CD4-positive, alpha-beta T cell treated with Interleukin-15 for 4 hours (primary cell): ENCODE measurements at regions not wholly inside any gene's neighbourhood (a gene's known extent, or its start where the extent isn't known, plus 50 kb on each side); places are given as distances from the start of the nearest gene placed in this dataset.

ENCODE experiments used
- DNase-seq: peaks from one replicate; pipeline ENCODE4 v3.0.0-alpha.2; 2020; ENCODE audit warnings: low spot score

DNA sequence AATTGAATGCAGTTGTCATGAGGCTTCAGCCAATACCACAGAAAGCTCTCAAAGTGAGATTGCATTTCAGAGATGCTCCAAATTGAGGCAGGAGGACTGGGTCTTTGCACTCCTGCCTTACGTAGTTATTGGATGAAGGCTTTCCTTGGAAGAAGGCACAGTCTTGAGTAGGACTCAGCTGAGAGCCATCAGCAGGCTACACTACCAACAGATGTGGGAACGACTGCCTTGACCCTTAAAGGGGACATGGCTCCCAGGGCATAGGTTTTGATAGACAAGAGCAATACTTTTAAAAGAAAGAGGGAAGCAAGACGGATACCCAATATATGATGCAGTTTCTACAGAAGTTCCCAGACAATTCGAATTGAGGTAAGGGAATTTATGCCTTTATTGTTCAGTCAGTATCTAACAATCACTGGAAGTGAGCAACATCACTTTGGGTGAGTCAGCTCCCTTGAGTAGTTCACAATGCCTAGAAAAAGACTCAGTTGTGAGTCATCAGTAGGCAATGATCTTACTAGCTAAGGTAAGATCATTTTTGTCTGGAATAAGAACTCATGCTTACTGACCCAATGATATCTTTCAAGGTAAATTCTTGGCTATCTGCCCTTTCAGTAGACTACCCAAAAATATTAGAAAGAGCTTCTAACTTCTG, 390.8 kb downstream of the GJA1 start:
- no peak for DNase-seq

DNA sequence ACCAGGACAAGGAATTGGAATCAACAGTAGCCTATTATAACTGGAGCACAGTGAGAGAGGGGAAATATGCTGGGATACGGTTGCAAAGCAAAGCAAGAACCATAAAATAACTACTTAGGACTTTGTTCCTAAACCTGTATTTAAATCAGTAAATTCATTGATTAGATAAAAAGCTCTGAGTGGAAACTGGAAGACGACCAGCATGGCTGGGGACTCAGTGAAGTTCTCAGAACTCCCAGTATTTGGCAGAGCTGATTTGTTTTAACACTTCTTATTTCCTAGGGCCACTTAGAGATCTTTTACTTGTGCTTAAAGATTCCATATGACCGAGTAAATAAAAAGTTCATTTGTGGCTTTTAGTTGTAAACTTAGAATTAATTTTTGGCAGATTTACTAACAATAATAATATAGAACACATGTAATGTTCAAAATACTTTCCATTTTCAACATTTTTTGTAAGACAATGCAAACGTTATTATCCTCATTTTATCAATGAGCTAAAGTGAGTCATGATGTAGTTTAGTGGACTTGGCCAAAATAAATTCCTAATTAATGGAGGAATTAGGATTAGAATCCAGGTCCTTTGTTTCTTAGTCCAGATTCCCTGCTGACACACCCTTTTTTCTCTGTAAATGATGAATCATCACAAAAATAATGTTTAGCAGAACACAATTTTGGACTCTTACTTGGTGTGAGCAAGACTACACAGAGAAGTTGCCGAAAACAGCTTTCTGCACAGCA, 392.9 kb downstream of the GJA1 start:
- no peak for DNase-seq

DNA sequence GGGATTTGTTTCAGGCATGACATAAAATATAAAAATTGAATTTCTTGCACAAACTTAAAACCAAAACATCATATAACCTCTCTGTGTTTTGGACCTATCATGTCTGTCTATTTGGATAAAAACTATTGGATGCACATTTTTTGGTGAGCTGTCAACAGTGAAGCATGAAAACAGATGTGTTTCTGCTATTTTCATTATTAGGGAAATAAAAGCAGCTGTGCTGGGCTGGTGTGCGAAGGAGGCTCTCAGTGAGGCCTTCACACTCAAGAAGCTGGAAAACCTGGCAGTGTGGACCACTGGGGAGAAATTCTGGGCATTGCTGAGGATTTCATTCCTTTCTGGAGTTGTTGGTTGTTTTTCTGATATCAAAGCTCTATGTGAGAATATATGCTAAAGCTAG, 395.3 kb downstream of the GJA1 start:
- DNase-seq = no peak

DNA sequence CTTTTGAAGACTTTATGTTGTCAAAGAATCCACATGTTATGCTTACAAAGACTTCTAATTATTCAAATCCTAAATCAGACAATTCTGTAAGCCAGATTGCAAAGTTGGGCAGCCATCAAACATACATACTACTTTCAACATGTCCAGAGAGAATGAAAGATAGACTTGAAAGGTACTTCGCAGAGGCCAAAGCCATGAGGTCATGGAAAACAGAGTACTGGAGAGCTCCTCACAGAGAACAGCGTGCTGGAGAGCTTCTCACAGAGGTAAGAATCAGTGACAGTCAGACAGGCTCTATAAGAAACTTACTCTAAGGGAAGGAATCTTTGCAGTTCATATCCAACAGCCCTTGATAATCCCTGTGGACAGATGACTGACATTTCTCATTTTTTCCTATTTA, 400.2 kb downstream of the GJA1 start:
- no peak for DNase-seq

DNA sequence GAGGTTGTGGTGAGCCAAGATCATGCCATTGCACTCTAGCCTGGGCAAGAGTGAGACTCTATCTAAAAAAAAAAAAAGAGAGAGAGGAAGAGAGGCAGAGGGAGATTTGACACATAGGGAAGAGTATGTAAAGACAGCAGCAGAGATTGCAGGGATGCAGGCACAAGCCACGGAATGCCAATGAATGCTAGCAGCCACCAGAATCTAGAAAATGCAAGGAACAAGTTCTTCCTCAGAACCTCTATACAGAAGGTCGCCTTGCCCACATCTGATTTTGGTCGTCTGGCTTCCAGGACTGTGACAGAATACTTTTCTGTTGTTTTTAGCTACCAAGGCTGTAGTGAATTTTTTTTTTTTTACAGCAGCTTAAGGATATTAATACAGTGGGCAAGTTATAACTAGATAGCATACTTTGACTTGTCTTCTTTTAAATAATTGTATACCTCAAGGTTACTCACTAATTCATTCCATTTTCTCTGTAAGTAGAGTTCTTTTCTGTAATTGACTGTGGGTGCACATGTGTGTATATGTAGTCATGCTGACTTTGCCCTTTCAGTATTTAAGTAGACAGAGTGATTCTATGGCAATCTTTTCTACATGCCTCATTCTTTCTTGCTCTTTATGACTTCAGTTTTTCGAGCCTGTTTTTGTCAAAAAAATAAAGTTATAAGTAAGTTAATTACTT, 402.2 kb downstream of the GJA1 start:
- no peak for DNase-seq

DNA sequence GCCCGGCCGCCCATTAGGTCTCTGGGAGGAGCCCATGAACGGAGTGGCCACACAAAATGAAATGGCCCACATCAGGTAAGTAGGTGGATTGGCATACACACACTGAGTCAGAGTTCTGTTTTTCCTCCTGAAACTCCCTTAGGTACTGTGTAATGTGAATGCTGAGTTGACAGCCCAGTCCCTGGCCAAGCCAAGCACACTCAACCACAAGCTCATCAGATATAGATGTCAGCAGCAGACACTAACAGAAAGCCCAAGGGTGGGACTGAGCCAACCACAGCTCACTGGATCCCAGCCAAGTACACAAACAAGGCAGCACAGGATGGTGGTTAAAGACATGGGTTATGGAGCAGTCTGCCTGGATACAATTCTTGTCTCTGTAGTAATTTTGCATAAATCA, 403.4 kb downstream of the GJA1 start:
- DNase-seq = no peak

DNA sequence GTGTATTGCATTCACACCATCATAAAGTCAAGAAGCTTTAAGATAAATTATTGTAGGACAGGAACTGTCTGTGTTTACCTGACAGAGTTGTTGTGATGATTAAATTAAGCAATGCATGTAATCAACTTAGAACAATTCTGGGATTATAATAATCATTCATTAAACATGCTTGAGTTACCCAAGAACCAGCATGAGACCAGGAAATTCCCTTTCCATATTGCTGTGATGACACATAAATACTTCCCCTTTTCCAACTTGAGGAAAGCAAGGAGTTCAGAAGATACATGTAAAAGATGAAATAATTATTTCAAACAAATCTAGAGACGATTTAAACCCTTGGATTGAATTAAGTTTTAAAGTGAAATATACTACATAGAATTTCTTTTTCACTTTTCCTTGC, 404.4 kb downstream of the GJA1 start:
- no peak for DNase-seq

DNA sequence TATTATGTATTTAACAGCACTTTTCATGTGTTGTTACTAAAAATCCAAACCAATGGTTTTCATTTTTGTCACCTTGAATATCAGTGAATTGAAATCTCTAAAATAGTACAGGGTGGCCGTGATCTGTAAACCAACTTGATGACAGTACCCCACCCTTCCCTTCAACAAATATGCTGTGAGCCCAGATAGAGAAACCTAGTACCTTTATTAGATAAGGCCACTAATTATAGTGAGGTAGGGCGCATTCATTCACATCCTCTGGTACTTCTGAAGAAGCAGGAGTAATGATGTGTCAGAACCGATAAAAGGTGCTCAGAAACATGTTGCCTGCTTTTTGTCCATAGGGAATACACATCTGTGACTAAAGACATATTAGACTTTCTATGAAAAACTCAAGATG, 409.5 kb downstream of the GJA1 start:
- no peak for DNase-seq

DNA sequence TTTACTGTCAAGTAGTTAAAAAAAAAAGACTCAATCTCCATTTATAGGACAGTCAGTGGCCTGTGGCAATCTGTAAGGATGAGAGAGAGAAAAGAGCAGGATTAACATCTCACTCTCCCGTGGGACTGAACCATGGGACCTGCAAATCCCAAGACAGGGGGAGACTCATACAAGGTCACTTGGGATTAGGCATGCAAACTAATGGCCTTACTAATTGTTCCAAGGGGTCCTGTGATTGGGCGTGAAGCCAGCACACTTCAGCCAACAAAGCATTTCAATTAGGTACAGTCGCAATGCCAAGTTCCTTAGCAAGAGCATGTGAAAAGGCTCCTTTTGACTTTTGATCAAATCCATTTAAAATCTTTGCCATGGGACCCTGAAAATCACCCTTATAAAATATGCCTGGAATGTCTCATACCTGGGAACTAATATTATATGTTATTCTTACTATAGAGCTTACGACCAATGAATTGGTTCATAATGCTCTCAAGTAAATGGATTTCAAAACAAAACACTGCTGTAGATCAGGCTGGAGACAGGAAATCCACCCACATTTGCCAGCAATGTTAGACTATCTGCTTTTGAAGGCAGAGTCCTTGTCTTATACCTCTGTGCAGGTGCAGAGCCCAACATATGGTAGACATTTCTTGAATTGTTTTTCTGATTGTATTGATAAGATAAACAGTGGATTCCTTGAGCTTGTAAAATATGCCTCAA, 412.5 kb downstream of the GJA1 start:
- DNase-seq = no peak

DNA sequence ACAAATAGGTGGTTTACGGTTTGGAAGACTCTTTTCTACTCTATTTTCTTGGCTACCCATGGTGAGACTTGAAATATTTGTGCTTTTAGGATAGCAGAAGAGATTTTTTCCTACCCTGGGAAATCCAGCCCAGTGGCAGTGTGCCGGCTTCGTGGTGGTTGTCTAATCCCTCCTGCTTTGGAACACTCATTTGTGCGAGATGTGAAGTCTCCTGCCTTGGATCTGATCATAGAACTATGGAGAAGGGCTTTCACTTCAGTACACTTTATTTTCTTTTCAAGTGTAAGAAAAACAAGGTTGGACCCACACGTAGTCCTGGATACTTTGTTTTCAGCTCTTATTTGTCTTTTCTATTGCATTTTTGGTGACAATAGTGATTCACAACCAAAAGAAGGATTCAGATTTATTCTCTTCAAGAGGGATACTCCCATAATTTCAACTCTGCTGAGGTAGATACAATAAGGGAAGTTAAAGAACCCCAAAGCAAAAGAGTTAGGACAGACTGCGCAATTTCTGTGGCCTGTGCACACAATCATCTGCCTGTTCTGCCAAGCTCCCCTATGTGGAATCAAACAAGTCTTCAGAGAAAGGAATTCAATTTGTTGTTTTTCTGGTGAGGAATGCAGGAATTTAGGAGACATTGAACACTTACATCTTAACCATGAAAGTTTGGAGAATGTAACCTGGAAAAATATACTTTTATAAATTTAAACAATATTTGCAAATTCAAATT, 413.2 kb downstream of the GJA1 start:
- DNase-seq = no peak

DNA sequence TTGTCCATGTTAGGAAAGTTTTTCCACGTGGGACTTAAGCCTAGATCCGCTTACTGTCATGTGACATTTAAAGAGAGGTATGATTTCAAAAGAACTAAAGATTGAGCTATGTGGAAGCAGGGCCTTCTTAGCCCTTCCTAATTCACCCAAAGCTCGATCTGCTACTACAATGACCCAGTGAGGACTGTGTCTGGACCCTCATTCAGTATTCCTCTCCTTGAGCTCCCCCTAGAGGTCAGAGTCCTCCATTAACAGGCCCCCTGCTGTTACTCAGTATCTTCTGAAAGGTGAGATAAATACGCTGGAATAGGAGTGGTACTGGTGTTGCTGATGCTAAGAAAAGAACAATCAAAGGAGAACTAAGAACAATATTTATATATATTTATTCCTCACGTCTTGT, 414.0 kb downstream of the GJA1 start:
- no peak for DNase-seq

DNA sequence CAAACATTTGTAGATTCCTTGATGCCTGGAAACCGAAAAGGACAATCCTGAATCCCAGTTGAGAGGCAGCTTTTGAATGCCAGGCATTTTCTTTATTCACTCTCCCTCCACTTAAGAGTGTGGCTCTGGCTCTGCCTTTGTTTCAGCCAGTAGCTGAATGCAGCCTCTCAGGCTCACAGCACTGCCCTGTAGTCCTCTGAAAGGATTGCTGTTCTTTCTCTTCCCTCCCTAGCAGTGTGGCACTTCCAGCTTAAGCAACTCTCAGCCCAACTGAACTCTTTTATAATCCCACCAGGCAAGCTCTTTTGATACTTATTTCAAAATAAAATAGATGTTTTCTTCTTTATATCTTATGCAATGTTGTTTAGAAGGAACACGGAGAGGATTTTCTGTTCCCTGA, 415.6 kb downstream of the GJA1 start:
- no peak for DNase-seq

DNA sequence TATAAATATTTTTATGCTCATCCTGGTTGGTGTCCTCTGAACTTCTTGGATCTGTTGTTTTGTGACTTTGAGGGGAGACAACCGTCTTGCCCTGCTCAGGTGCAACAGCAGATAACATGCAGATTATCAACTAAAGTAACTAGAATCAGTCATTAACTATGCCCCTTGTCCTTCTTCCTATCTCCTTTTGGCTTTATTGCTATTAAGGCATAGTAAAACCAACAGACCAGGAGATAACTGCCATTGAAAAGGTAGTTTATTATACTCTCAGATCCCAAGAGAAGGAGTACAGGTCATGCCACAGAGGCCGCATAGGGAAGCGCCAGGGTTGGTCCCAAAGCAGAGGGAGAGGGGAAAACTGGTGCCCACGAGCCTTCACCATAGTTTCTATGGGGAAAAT, 418.2 kb downstream of the GJA1 start:
- no peak for DNase-seq

DNA sequence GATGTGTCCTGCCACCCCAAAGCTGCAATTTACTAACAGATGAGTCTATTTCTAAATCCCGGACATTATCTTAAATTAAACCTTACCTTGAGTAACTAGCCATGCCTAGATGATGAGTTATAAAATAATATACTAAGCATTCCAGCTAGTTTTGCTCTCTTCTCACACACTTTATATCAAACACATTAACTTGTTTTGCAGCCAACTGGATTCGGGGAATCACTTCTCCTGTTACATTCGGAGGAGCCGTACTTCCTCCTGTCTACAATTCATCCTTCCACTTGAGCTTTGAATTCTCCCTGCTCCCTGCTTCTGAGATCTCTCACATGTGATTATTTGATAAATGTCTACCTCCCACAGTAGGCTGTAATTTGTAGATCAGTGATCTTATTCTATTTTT, 420.1 kb downstream of the GJA1 start:
- no peak for DNase-seq

DNA sequence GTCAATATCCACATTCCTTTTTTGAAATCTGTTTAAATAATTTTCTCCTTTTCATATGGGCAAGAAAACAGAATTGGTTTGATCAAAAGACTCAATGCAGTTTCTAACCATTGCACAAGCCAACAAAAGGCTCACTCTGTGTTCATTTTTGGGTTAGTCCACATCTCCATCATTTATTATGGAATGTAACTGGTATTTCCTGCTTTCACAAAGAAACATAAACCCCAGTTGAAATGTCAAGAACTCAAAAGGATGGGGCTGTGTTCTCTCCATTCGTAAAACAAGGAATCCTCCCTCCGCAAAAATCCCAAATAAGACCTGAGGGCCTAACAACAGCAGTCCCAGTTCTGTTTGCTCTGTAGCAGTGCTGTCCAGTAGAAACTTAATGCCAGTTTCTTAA, 420.9 kb downstream of the GJA1 start:
- DNase-seq = no peak

DNA sequence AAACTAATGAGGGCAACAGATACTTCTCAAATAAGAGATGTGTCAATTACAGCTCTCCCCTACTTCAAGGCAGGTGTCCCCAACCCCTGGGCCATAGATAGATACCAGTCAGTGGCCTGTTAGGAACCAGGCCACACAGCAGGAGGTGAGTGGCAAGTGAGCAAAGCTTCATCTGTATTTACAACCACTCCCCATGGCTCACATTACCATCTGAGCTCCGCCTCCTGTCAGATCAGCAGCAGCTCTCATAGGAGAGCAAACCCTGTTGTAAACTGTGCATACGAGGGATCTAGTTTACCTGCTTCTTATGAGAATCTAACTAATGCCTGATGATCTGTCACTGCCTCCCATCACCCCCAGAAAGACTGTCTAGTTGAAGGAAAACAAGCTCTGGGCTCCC, 422.1 kb downstream of the GJA1 start:
- no peak for DNase-seq

DNA sequence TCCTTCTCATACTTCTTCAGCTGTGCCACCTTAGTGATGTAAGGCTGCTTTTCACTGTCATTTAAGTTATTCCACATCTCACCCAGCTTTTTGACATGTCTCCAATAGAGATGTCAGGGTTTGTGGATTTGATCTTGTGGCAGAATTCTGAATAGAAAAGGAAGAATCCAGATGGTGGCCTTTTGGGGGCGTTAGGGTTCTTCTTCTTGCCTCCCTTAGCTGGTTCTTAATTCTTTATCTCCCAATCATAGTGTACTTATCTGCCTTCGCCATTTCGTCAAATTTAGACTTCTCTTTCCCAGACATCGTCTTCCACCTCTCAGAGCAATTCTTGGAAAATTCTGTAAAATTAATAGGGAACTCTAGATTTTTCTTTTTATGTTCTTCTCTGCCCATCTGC, 422.9 kb downstream of the GJA1 start:
- no peak for DNase-seq

DNA sequence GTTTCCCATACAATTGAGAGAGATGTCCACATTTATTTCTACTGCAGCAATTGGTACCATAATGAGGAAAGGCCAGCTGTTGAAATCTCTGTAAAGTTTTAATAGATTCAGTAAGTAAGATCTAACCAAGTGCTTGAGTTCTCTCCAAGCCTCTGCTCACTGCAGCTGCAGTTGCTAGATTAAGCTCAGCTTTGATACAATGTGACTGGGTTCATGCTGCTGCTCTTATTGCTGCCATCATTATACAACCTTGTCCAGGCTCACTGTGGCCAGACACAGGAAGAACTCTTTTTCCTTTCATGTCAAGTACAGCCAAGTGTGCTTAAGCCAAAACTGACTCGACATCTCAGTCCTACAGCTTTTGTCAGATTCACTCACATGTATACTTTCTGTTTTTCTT, 423.5 kb downstream of the GJA1 start:
- DNase-seq = no peak

DNA sequence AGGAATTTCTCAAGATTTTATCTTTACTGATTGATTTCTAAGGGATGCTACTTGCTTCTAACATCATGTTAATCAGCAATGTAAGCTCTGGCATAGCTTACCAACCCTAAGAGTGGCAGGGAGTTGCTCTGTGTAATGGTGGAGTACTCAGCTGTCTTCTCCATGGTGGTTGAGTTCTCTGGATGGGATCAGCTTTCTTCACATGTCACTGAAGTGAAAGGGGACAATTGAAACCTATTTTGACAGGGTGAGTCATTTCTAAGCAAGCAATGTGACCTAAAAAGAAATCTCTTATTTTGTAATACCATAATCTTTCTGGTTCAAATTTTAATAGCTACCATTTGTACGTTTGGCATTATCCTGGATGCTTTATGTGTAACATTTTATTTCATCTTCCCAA, 430.4 kb downstream of the GJA1 start:
- DNase-seq = no peak

DNA sequence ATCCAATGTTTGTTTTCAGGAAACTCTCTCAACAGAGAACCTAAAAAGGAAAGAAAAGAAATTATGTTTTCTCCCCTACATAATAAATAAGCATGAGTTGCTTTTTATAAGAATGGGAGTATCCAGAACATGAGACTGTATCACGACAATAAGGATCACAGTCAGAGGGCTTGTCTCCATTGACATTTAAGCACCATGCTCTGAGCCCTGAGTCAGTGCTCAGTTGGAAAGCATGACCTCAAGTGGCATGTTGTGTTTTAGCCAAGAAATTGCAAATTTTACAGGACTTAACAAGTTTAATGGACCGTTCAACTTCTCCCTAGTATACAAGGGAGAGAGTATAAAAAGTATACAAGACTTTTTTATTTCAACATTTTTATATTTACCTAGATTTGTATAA, 431.6 kb downstream of the GJA1 start:
- DNase-seq = no peak

DNA sequence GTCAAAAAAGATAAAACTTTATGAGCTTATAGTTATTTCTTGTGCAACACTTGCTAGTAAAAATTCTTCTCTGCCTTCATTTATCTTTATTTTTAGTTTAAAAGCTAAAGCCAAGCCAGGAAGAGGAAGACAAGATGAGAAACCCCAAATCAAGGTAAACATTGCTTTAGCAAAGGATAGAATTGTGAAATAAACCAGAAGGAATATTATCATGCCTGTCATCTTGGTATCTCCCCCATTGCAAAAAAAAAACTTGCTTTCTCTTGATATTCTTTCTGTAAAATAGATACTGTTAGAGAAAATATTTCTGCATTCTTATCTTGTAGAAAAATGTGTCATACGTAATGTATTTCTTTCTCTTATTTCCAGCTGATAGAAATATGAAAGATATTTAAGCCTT, 432.8 kb downstream of the GJA1 start:
- DNase-seq = no peak

DNA sequence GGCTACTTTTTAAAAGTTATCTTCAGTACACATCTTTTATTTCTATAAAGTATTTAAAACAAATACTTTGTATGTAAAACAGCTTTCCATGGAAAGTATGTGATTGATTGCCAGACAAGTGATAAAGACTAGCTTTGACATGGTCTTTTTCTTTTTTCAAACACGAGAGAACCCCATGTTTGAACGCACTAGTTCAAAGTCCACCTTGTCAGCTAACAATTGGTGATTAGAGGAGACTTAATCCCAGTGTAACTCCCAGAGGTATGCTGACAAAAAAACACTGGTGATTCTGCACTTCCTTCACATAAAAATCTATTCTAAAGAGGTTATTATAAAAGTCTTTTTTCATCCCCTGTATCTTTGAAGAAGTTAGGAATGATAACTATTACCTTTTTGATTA, 438.1 kb downstream of the GJA1 start:
- DNase-seq = no peak
